ENCODE measurements at regions not wholly inside any gene's neighbourhood (a gene's known extent, or its start where the extent isn't known, plus 50 kb on each side); places are given as distances from the start of the nearest gene placed in this dataset.

DNA sequence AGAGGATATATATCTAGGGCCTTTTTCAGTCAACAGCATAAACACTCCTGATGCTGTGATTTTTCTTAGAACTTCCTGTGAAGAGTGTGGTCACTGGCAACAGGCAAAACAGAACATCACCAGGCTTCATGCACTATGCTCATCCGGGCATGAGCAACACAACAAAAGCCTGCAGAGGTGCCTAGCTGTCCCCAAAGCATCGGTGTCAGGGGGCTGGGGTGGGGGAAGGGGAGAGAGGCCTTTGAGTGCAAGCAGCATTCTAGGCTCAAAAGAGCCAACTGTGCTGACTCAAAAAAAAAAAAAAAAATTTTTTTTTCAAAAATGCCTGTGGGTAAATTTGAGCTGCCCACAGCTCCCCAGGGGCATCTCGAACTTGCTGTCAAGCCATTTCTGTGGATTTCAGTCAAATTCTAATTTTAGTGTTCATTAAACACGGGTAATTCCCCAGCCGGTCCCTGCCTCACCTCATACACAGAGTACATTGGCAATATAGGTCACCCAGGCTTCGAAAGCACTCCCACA is 194.6 kb upstream of the DYNLRB2 start:
- Mint-ChIP-seq H3K4me3 (no peak overlapping the region), H3K9me3 (no peaks in the 10 kb centered on the region), H3K36me3 (ENCODE audit: low read depth) (no peaks in the 10 kb centered on the region), H3K4me1 (ENCODE audit: low read depth) (no peaks in the 10 kb centered on the region), H3K27ac (no peak overlapping the region), H3K27me3 (no peaks in the 10 kb centered on the region)
- intact Hi-C loops (cut with DNase I, micrococcal nuclease) = no loop called here
- ATAC-seq (ENCODE audit: poor library complexity) = no peak
- TF ChIP-seq, protein P1, sequence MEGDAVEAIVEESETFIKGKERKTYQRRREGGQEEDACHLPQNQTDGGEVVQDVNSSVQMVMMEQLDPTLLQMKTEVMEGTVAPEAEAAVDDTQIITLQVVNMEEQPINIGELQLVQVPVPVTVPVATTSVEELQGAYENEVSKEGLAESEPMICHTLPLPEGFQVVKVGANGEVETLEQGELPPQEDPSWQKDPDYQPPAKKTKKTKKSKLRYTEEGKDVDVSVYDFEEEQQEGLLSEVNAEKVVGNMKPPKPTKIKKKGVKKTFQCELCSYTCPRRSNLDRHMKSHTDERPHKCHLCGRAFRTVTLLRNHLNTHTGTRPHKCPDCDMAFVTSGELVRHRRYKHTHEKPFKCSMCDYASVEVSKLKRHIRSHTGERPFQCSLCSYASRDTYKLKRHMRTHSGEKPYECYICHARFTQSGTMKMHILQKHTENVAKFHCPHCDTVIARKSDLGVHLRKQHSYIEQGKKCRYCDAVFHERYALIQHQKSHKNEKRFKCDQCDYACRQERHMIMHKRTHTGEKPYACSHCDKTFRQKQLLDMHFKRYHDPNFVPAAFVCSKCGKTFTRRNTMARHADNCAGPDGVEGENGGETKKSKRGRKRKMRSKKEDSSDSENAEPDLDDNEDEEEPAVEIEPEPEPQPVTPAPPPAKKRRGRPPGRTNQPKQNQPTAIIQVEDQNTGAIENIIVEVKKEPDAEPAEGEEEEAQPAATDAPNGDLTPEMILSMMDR (IDR thresholded peaks at IDR 0.05) = no peak
- H3K27ac ChIP-seq (ENCODE audit: low read depth in 1 of 2, low read length in 2 of 2) = no peak overlapping the region
- H3K27me3 ChIP-seq (ENCODE audit: control insufficient read depth in 1 of 2, insufficient read depth in 2 of 2, low read length in 2 of 2) = peaks cover 0 to 4% of the 10 kb centered on the region in 2 experiments
- no peaks in the 10 kb centered on the region for H3K36me3 ChIP-seq (ENCODE audit: insufficient read depth, low read length)
- H3K4me1 ChIP-seq (ENCODE audit: insufficient read depth, low read length) = no peaks in the 10 kb centered on the region
- ChIA-PET CTCF (no interaction called here), POLR2A (no interaction called here)
- H3K9me3 ChIP-seq (ENCODE audit: control insufficient read depth in 1 of 2, insufficient read depth in 1 of 2, low read length in 2 of 2) = no peaks in the 10 kb centered on the region
- no peak overlapping the region for H3K4me3 ChIP-seq (ENCODE audit: low read length)
- no peak for DNase-seq

DNA sequence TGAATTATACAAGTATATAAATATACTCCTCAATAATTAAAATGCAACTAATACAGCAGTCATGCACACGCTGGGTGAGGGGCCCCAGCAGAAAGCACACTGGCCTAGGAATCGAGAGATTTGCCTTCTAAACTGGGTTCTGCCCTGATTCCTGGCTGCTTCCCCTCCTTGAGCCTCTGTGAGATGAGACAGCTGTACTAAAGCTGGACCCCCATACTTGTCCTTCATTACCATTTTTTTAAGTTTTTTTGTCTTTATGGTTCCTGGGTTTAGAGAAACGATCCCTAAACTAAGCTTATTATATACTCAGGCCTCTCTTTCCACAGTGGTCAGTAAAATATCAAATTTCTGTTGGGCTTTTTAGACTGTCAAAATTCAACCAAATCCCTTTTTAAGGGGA is 195.1 kb upstream of the DYNLRB2 start:
- H3K27ac ChIP-seq (ENCODE audit: low read depth in 1 of 2, low read length in 2 of 2) = no peak overlapping the region
- intact Hi-C loops (cut with DNase I, micrococcal nuclease) = no loop called here
- H3K36me3 ChIP-seq (ENCODE audit: insufficient read depth, low read length) = no peaks in the 10 kb centered on the region
- ChIA-PET CTCF (no interaction called here), POLR2A (no interaction called here)
- DNase-seq = no peak
- Mint-ChIP-seq H3K27me3 (no peaks in the 10 kb centered on the region), H3K36me3 (ENCODE audit: low read depth) (no peaks in the 10 kb centered on the region), H3K27ac (no peak overlapping the region), H3K4me3 (no peak overlapping the region), H3K9me3 (no peaks in the 10 kb centered on the region), H3K4me1 (ENCODE audit: low read depth) (no peaks in the 10 kb centered on the region)
- TF ChIP-seq, protein P1 (IDR thresholded peaks at IDR 0.05) = no peak
- no peaks in the 10 kb centered on the region for H3K4me1 ChIP-seq (ENCODE audit: insufficient read depth, low read length)
- peaks cover 0 to 1% of the 10 kb centered on the region in 2 experiments for H3K27me3 ChIP-seq (ENCODE audit: control insufficient read depth in 1 of 2, insufficient read depth in 2 of 2, low read length in 2 of 2)
- no peaks in the 10 kb centered on the region for H3K9me3 ChIP-seq (ENCODE audit: control insufficient read depth in 1 of 2, insufficient read depth in 1 of 2, low read length in 2 of 2)
- ATAC-seq (ENCODE audit: poor library complexity) = no peak
- no peak overlapping the region for H3K4me3 ChIP-seq (ENCODE audit: low read length)

DNA sequence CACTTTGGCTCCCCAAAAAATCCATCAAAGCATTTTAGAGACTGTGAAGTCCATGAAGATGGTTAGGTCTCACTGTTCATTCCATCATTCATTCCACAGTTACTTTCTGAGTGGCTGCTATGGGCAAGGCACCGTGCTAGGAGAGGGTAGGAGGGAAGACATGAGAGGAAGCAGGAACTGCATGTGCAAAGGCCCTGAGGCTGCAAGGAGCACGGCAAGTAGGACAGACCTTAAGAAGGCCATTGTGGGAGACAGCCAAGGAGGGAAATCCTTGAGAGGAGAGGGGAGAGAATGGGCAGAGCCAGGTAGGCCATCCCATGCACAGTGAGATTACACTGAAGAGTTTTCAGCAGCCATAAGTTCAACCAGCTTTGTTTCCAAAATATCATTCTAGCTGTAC is 196.2 kb upstream of the DYNLRB2 start:
- DNase-seq (no peak), ATAC-seq (ENCODE audit: poor library complexity) (no peak)
- Mint-ChIP-seq H3K4me3 (no peak overlapping the region), H3K4me1 (ENCODE audit: low read depth) (no peaks in the 10 kb centered on the region), H3K27ac (no peak overlapping the region), H3K36me3 (ENCODE audit: low read depth) (no peaks in the 10 kb centered on the region), H3K27me3 (no peaks in the 10 kb centered on the region), H3K9me3 (no peaks in the 10 kb centered on the region)
- ChIA-PET CTCF (no interaction called here), POLR2A (no interaction called here)
- Histone ChIP-seq H3K36me3 (ENCODE audit: insufficient read depth, low read length) (no peaks in the 10 kb centered on the region), H3K27me3 (ENCODE audit: control insufficient read depth in 1 of 2, insufficient read depth in 2 of 2, low read length in 2 of 2) (no peaks in the 10 kb centered on the region), H3K27ac (ENCODE audit: low read depth in 1 of 2, low read length in 2 of 2) (no peak overlapping the region), H3K4me1 (ENCODE audit: insufficient read depth, low read length) (no peaks in the 10 kb centered on the region), H3K9me3 (ENCODE audit: control insufficient read depth in 1 of 2, insufficient read depth in 1 of 2, low read length in 2 of 2) (no peaks in the 10 kb centered on the region), H3K4me3 (ENCODE audit: low read length) (no peak overlapping the region)
- TF ChIP-seq, protein P1 (IDR thresholded peaks at IDR 0.05) = no peak
- intact Hi-C loops (cut with DNase I, micrococcal nuclease) = no loop called here

All from CD4-positive, alpha-beta T cell (primary cell).